GM23338 (cell line): ENCODE measurements at regions not wholly inside any gene's neighbourhood (a gene's known extent, or its start where the extent isn't known, plus 50 kb on each side); places are given as distances from the start of the nearest gene placed in this dataset.

Experiments used
- ATAC-seq: fragments of 200-7000 bp; cut with Tn5 transposase; 3 replicates; pipeline ENCODE4 v1.9.1; 2020
- DNase-seq: peaks from one replicate; pipeline ENCODE4 v3.0.0-alpha.2; 2015; ENCODE audit warnings: low spot score
- H2AFZ ChIP-seq: fragments of 200-600 bp; sonication (generic); 2 replicates; pipeline ENCODE4 v1.8.0; 2016; ENCODE audit warnings: antibody characterized with exemption, mild to moderate bottlenecking, moderate library complexity
- H3F3A ChIP-seq: fragments of 200-600 bp; sonication (generic); replicated peaks from 2 replicates; pipeline ENCODE4 v1.8.0; 2017; ENCODE audit warnings: antibody characterized with exemption, mixed run types, low read depth
- H3K27ac ChIP-seq: fragments of 200-600 bp; sonication (generic); 2 replicates; pipeline ENCODE4 v1.6.1; 2016; ENCODE audit warnings: low read depth
- H3K27me3 ChIP-seq: fragments of 200-600 bp; sonication (generic); 2 replicates; pipeline ENCODE4 v1.8.0; 2016; ENCODE audit warnings: mild to moderate bottlenecking, mixed run types, moderate library complexity; ENCODE audit not compliant: insufficient read depth
- H3K36me3 ChIP-seq: fragments of 200-600 bp; sonication (generic); 2 replicates; pipeline ENCODE4 v1.8.0; 2016; ENCODE audit warnings: mild to moderate bottlenecking; ENCODE audit not compliant: insufficient read depth
- H3K4me1 ChIP-seq: fragments of 200-600 bp; sonication (generic); 2 replicates; pipeline ENCODE4 v1.8.0; 2016; ENCODE audit warnings: mild to moderate bottlenecking, moderate library complexity; ENCODE audit not compliant: insufficient read depth
- H3K4me2 ChIP-seq: fragments of 200-600 bp; sonication (generic); 2 replicates; pipeline ENCODE4 v1.7.1; 2017; ENCODE audit warnings: mixed run types
- H3K4me3 ChIP-seq: fragments of 200-600 bp; sonication (generic); 2 replicates; pipeline ENCODE4 v1.6.1; 2016; ENCODE audit warnings: mixed run types
- H3K79me2 ChIP-seq: fragments of 200-600 bp; sonication (generic); replicated peaks from 2 replicates; pipeline ENCODE4 v1.8.0; 2017; ENCODE audit warnings: mild to moderate bottlenecking; ENCODE audit not compliant: insufficient read depth
- H3K9me2 ChIP-seq: fragments of 200-600 bp; sonication (generic); 2 replicates; pipeline ENCODE4 v1.8.0; 2017; ENCODE audit not compliant: insufficient read depth
- H4K20me1 ChIP-seq: fragments of 200-600 bp; sonication (generic); replicated peaks from 2 replicates; pipeline ENCODE4 v1.8.0; 2017; ENCODE audit warnings: mild to moderate bottlenecking; ENCODE audit not compliant: insufficient read depth
- H3K27ac Mint-ChIP-seq: 2 replicates; pipeline ENCODE4 v1.8.0; 2020; ENCODE audit warnings: inconsistent platforms, mild to moderate bottlenecking, moderate library complexity, mixed read lengths
- H3K27me3 Mint-ChIP-seq: 3 replicates; pipeline ENCODE4 v1.8.0; 2022; ENCODE audit warnings: low read depth, mild to moderate bottlenecking, moderate library complexity, mixed read lengths, inconsistent platforms; ENCODE audit not compliant: insufficient read depth, poor library complexity
- H3K36me3 Mint-ChIP-seq: 3 replicates; pipeline ENCODE4 v1.8.0; 2021; ENCODE audit warnings: low read depth, mild to moderate bottlenecking, inconsistent platforms, moderate library complexity, mixed read lengths
- H3K4me1 Mint-ChIP-seq: 3 replicates; pipeline ENCODE4 v1.8.0; 2020; ENCODE audit warnings: mild to moderate bottlenecking, inconsistent platforms, mixed read lengths
- H3K4me3 Mint-ChIP-seq: 3 replicates; pipeline ENCODE4 v1.8.0; 2021; ENCODE audit warnings: moderate library complexity, mild to moderate bottlenecking, inconsistent platforms, mixed read lengths
- H3K9me3 Mint-ChIP-seq: 3 replicates; pipeline ENCODE4 v1.8.0; 2020; ENCODE audit warnings: moderate library complexity, mild to moderate bottlenecking, inconsistent platforms, mixed read lengths
- CTCF ChIP-seq, 2 experiments: fragments of 200-600 bp in 1 of 2; sonication (generic) in 1 of 2; conservative IDR thresholded peaks; 2 replicates each; pipeline versions ENCODE4 v1.5.1 to v1.6.1; 2016 to 2017; ENCODE audit warnings: antibody characterized with exemption in 2 of 2, low read depth in 2 of 2, mild to moderate bottlenecking in 2 of 2, moderate library complexity in 1 of 2
- EZH2 ChIP-seq: fragments of 200-600 bp; sonication (generic); IDR thresholded peaks from one replicate; pipeline ENCODE4 v1.8.0; 2017; ENCODE audit warnings: antibody characterized with exemption, mild to moderate bottlenecking, low read depth; ENCODE audit not compliant: unreplicated experiment
- EZH2phosphoT487 ChIP-seq: fragments of 200-600 bp; sonication (generic); IDR thresholded peaks from one replicate; pipeline ENCODE4 v1.8.1; 2018; ENCODE audit warnings: antibody characterized with exemption; ENCODE audit not compliant: unreplicated experiment
- JUNB ChIP-seq: IDR thresholded peaks from one replicate; pipeline ENCODE4 v1.6.1; 2016; ENCODE audit warnings: antibody characterized with exemption; ENCODE audit not compliant: unreplicated experiment
- NANOG ChIP-seq: IDR thresholded peaks from 2 replicates; pipeline ENCODE4 v1.6.1; 2016; ENCODE audit warnings: antibody characterized with exemption, borderline replicate concordance
- STAT1 ChIP-seq: IDR thresholded peaks from one replicate; pipeline ENCODE4 v1.6.1; 2016; ENCODE audit warnings: antibody characterized with exemption; ENCODE audit not compliant: unreplicated experiment
- ZNF114 ChIP-seq: fragments of 250-450 bp; sonication (Bioruptor Pico); IDR thresholded peaks from 2 replicates; pipeline ENCODE4 v1.5.0; 2020; ENCODE audit warnings: mild to moderate bottlenecking, moderate library complexity
- ZNF331 ChIP-seq: fragments of 250-450 bp; sonication (Bioruptor Pico); IDR thresholded peaks from 2 replicates; pipeline ENCODE4 v1.5.0; 2020; ENCODE audit warnings: low read depth, mild to moderate bottlenecking, moderate library complexity
- TF ChIP-seq, protein P1 (sequence below): fragments of 250-450 bp; sonication (Bioruptor Pico); IDR thresholded peaks from 2 replicates; pipeline ENCODE4 v1.5.0; 2020; ENCODE audit warnings: mild to moderate bottlenecking, moderate library complexity

DNA sequence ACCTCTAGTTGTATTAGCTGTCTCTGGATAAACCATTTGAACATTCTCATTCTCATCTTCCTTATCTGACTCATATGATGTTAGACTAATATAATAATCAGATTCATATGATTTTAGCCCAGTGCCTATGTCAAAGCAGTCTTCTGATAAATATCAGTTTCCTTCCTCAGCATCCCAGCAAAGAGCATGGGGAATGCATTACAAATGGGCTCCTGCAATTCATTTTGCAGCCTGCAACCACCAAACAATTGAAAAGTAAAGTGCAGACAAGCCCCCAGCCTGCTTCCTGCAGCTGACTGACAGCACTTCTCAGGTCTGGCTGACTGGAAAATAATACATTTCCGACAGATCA, 78.2 kb upstream of the STAC start (continued):
- no peak for TF ChIP-seq CTCF (conservative IDR thresholded peaks at IDR 0.05; ENCODE audit: low read depth in 2 of 2)
- no peak for TF ChIP-seq EZH2phosphoT487
- TF ChIP-seq, protein P1, sequence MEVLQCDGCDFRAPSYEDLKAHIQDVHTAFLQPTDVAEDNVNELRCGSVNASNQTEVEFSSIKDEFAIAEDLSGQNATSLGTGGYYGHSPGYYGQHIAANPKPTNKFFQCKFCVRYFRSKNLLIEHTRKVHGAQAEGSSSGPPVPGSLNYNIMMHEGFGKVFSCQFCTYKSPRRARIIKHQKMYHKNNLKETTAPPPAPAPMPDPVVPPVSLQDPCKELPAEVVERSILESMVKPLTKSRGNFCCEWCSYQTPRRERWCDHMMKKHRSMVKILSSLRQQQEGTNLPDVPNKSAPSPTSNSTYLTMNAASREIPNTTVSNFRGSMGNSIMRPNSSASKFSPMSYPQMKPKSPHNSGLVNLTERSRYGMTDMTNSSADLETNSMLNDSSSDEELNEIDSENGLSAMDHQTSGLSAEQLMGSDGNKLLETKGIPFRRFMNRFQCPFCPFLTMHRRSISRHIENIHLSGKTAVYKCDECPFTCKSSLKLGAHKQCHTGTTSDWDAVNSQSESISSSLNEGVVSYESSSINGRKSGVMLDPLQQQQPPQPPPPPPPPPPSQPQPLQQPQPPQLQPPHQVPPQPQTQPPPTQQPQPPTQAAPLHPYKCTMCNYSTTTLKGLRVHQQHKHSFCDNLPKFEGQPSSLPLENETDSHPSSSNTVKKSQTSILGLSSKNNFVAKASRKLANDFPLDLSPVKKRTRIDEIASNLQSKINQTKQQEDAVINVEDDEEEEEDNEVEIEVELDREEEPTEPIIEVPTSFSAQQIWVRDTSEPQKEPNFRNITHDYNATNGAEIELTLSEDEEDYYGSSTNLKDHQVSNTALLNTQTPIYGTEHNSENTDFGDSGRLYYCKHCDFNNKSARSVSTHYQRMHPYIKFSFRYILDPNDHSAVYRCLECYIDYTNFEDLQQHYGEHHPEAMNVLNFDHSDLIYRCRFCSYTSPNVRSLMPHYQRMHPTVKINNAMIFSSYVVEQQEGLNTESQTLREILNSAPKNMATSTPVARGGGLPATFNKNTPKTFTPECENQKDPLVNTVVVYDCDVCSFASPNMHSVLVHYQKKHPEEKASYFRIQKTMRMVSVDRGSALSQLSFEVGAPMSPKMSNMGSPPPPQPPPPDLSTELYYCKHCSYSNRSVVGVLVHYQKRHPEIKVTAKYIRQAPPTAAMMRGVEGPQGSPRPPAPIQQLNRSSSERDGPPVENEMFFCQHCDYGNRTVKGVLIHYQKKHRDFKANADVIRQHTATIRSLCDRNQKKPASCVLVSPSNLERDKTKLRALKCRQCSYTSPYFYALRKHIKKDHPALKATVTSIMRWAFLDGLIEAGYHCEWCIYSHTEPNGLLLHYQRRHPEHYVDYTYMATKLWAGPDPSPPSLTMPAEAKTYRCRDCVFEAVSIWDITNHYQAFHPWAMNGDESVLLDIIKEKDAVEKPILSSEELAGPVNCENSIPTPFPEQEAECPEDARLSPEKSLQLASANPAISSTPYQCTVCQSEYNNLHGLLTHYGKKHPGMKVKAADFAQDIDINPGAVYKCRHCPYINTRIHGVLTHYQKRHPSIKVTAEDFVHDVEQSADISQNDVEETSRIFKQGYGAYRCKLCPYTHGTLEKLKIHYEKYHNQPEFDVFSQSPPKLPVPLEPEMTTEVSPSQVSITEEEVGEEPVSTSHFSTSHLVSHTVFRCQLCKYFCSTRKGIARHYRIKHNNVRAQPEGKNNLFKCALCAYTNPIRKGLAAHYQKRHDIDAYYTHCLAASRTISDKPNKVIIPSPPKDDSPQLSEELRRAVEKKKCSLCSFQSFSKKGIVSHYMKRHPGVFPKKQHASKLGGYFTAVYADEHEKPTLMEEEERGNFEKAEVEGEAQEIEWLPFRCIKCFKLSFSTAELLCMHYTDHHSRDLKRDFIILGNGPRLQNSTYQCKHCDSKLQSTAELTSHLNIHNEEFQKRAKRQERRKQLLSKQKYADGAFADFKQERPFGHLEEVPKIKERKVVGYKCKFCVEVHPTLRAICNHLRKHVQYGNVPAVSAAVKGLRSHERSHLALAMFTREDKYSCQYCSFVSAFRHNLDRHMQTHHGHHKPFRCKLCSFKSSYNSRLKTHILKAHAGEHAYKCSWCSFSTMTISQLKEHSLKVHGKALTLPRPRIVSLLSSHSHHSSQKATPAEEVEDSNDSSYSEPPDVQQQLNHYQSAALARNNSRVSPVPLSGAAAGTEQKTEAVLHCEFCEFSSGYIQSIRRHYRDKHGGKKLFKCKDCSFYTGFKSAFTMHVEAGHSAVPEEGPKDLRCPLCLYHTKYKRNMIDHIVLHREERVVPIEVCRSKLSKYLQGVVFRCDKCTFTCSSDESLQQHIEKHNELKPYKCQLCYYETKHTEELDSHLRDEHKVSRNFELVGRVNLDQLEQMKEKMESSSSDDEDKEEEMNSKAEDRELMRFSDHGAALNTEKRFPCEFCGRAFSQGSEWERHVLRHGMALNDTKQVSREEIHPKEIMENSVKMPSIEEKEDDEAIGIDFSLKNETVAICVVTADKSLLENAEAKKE: no peak
- TF ChIP-seq ZNF331: no peak
- no peak for TF ChIP-seq ZNF114

GRCh38 chr3:36302626-36303025, 77.7 kb upstream of the STAC start:
- H3K27me3 Mint-ChIP-seq: no peaks in the 10 kb centered on the region
- ATAC-seq: no peak
- TF ChIP-seq JUNB (no peak), EZH2 (no peak), ZNF331 (no peak), NANOG (no peak), STAT1 (no peak)
- TF ChIP-seq, protein P1: no peak

More at GRCh38 chr3:36302626-36303025, 77.7 kb upstream of the STAC start:
- H3K4me1 Mint-ChIP-seq: no peaks in the 10 kb centered on the region
- no peak overlapping the region for H3K4me3 ChIP-seq
- no peak for DNase-seq
- no peak overlapping the region for H3K4me3 Mint-ChIP-seq
- H3K79me2 ChIP-seq: no peaks in the 10 kb centered on the region
- H3K27ac Mint-ChIP-seq: no peak overlapping the region
- no peaks in the 10 kb centered on the region; the same call in 1 of the 2 replicates for H3K36me3 ChIP-seq
- H3K27ac ChIP-seq: no peak overlapping the region
- 0 out of 2 replicates have a peak, but pooled peaks cover 4% of the 10 kb centered on the region for H3K9me2 ChIP-seq
- H3K4me1 ChIP-seq: no peaks in the 10 kb centered on the region
- H3F3A ChIP-seq: no peaks in the 10 kb centered on the region
- H3K27me3 ChIP-seq: no peaks in the 10 kb centered on the region
- H4K20me1 ChIP-seq: no peaks in the 10 kb centered on the region
- H3K36me3 Mint-ChIP-seq: no peaks in the 10 kb centered on the region
- no peaks in the 10 kb centered on the region for H3K9me3 Mint-ChIP-seq
- no peak overlapping the region for H2AFZ ChIP-seq
- no peak overlapping the region for H3K4me2 ChIP-seq
